ENCODE measurements at regions not wholly inside any gene's neighbourhood (a gene's known extent, or its start where the extent isn't known, plus 50 kb on each side); places are given as distances from the start of the nearest gene placed in this dataset.

- TF ChIP-seq POU6F1 (CRISPR knock-in tag; IDR thresholded peaks at IDR 0.05; ENCODE audit: borderline replicate concordance, low read depth) (no peak), ZFP30 (CRISPR knock-in tag; IDR thresholded peaks at IDR 0.05) (no peak), ZNF565 (CRISPR knock-in tag; conservative IDR thresholded peaks at IDR 0.05; ENCODE audit: low read depth) (no peak), TOX (CRISPR knock-in tag; IDR thresholded peaks at IDR 0.05; ENCODE audit: borderline replicate concordance) (no peak)
Observed at GRCh38 chr12:83642205-83642604, 955.5 kb downstream of the TMTC2 start (continued).

GRCh38 chr12:83641789-83642188 is 955.1 kb downstream of the TMTC2 start:
- no peak for TF ChIP-seq OSR1 (CRISPR knock-in tag; IDR thresholded peaks at IDR 0.05)
- TF ChIP-seq TCF4 (CRISPR knock-in tag; IDR thresholded peaks at IDR 0.05; ENCODE audit: borderline replicate concordance) = no peak
- TF ChIP-seq CSRNP3 (CRISPR knock-in tag; IDR thresholded peaks at IDR 0.05) = no peak
- no peak for TF ChIP-seq CREB5 (CRISPR knock-in tag; IDR thresholded peaks at IDR 0.05; ENCODE audit: low read depth)
- TF ChIP-seq ARNTL (CRISPR knock-in tag; IDR thresholded peaks at IDR 0.05; ENCODE audit: borderline replicate concordance, low read depth) = no peak
- no peak for TF ChIP-seq ZFP30 (CRISPR knock-in tag; IDR thresholded peaks at IDR 0.05)
- no peak for TF ChIP-seq PATZ1 (CRISPR knock-in tag; IDR thresholded peaks at IDR 0.05; ENCODE audit: borderline replicate concordance)
- no peak for TF ChIP-seq POU6F1 (CRISPR knock-in tag; IDR thresholded peaks at IDR 0.05; ENCODE audit: borderline replicate concordance, low read depth)
- no peak for TF ChIP-seq ZNF565 (CRISPR knock-in tag; conservative IDR thresholded peaks at IDR 0.05; ENCODE audit: low read depth)
- no peak for TF ChIP-seq ISL1 (CRISPR knock-in tag; IDR thresholded peaks at IDR 0.05)
- no peak for TF ChIP-seq RARB (CRISPR knock-in tag; IDR thresholded peaks at IDR 0.05)
- no peak for TF ChIP-seq PPARA (CRISPR knock-in tag; IDR thresholded peaks at IDR 0.05; ENCODE audit: borderline replicate concordance)
- no peak for TF ChIP-seq TOX (CRISPR knock-in tag; IDR thresholded peaks at IDR 0.05; ENCODE audit: borderline replicate concordance)
- TF ChIP-seq ZFP3 (CRISPR knock-in tag; IDR thresholded peaks at IDR 0.05) = no peak
- TF ChIP-seq ZNF8 (CRISPR knock-in tag; IDR thresholded peaks at IDR 0.05) = no peak
- no peak for TF ChIP-seq TSHZ2 (CRISPR knock-in tag; IDR thresholded peaks at IDR 0.05)
- no peak for TF ChIP-seq ZC3H10 (CRISPR knock-in tag; IDR thresholded peaks at IDR 0.05)
- TF ChIP-seq BACH2 (CRISPR knock-in tag; IDR thresholded peaks at IDR 0.05; ENCODE audit: borderline replicate concordance) = no peak
- TF ChIP-seq SNAI2 (CRISPR knock-in tag; IDR thresholded peaks at IDR 0.05) = no peak
- no peak for ATAC-seq

All from SK-N-SH treated with all-trans-retinoic acid at 6 μM for 48 hours (cell line).